GM21723 (cell line): ENCODE measurements at regions not wholly inside any gene's neighbourhood (a gene's known extent, or its start where the extent isn't known, plus 50 kb on each side); places are given as distances from the start of the nearest gene placed in this dataset.
"Not testable (repeated sequence)": the region's sequence is repeated elsewhere in the genome, so short reads cannot be mapped to it uniquely, and the experiment has no call there.

Source experiments
- ATAC-seq: cut with Tn5 transposase; IDR thresholded peaks from one replicate; pipeline ENCODE4 v1.9.1; 2021; ENCODE audit warnings: mild to moderate bottlenecking, moderate library complexity; ENCODE audit not compliant: unreplicated experiment

GRCh38 chr9:24712206-24712605 lies 166.5 kb upstream of the IZUMO3 start:
- no peak for ATAC-seq

DNA sequence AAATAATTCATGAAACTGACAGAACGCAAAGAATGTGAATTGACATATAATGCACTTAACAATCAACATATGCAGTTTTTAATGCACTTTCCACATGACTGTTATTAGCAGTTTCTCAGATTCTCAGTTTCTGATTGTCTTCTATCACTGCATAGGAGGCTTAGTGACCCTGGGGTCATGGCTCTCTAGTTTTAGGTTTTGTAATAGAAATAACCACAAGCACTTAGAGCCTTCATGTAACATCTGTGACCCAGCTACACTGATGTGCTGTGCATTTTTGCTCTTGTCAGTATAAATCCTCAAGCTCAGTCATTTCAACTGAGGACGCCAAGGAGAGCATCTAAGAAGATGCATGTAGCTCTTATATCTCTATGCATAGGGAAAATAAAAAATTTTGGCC lies 163.1 kb upstream of the IZUMO3 start:
- ATAC-seq, result no peak

DNA sequence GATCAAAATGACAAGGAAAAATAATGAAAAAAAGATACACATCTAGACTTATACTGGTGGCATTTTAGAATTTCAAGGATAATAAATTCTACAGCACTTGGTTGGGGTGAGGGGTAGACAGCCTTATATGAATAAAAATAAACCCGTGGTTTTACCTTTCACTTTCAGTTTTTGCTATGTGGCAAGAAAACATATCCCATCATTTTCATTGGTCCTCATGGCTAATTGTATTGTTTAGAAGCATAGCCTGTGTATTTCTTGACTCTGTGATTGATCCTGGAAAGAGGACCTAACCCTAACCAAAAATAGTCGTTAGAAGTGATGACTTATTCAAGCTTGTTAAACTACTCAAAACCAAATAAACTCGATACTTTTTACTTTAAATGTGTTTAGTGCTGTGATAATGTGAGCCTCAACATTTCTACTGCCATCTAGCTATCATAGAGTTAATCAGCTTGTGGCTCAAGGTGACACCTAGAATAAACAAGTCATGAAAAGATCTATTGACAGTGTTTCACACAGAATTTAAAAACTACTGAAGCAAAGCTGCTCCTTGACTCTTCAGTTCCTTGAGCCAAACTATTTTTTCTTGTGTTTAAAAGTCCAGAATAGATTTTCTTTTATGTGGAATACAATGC lies 153.3 kb upstream of the IZUMO3 start:
- ATAC-seq, result no peak

GRCh38 chr9:24672336-24672735 lies 126.6 kb upstream of the IZUMO3 start:
- no peak for ATAC-seq

- ATAC-seq, result no peak
These were observed 111.7 kb upstream of the IZUMO3 start for GRCh38 chr9:24657387-24657786.

- no peak for ATAC-seq
These were observed 106.5 kb upstream of the IZUMO3 start for GRCh38 chr9:24652181-24652580.

- not testable (repeated sequence) for ATAC-seq
These were observed 83.1 kb upstream of the IZUMO3 start for GRCh38 chr9:24628809-24629208.

- ATAC-seq, result no peak
These were observed 79.4 kb upstream of the IZUMO3 start for GRCh38 chr9:24625097-24625496.

DNA sequence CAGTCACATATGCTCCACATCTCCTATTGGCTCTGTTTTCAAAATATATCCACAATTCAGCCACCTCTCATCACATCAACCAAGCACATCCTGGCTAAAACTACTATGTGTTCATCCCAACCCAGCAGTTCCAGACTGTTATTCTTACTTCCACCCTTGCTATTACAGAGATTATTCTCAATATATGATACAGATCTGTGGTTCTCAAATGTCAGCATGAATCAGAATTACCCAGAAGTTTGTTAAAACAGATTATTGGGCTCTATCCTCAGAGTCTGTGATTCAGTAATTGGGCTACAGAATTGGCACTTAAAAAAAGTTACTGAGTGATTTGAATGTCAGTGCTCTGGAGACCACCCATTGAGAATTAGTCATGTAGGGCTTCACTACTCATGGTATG lies 78.8 kb upstream of the IZUMO3 start:
- no peak for ATAC-seq

DNA sequence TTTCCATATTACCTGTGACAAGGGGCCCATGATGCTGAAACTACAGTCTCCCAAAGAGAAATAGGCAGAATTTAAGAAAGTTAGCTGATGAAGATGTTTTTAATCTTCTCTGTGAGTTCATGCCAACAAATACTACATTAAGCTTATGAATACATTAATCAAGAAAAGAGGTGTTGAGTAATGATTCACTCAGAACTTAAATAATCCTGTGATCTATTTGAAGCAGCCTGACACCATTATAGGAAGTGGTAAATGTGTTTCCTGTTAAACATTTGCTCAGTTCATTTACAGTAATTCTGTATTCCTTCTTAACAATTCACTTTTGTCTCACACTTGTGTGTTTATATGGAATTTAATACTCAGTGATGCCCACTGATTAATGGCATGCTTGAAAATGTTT lies 75.0 kb upstream of the IZUMO3 start:
- ATAC-seq, result no peak

GRCh38 chr9:24616863-24617262 lies 71.2 kb upstream of the IZUMO3 start:
- ATAC-seq, result no peak

DNA sequence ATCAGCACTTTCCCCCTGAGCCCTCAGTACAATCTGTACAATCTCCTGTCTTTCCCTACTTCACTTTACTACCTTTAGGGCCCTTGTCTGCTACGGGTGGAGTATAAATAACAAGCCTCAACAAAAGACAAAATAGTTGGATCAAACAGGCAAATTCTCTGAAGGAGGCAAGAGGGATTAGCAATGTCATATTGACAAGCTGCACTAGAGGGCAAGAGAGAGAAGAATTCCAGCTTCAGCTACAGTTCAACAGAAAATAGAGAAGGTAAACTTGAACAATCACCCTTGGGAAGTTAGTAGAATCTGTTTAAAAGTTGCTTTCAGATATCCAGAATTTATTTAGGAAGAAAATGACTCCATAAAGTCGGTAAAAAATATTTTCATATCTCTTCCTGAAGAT lies 68.4 kb upstream of the IZUMO3 start:
- no peak for ATAC-seq

GRCh38 chr9:24608599-24608998 lies 62.9 kb upstream of the IZUMO3 start:
- ATAC-seq, result no peak

- ATAC-seq, result no peak
These were observed 57.1 kb upstream of the IZUMO3 start for GRCh38 chr9:24602693-24603352.
